Mucosa of descending colon (tissue), 3 donors: ENCODE measurements at regions not wholly inside any gene's neighbourhood (a gene's known extent, or its start where the extent isn't known, plus 50 kb on each side); places are given as distances from the start of the nearest gene placed in this dataset.

ENCODE experiments used
- ATAC-seq: fragments of 200-7000 bp; cut with Tn5 transposase; one replicate; pipeline ENCODE4 v1.9.1; 2020; ENCODE audit warnings: mild to moderate bottlenecking, moderate library complexity
- DNase-seq, 3 donors: peaks; one replicate each; pipeline ENCODE4 v3.0.0-alpha.2; 2020
- H3K36me3 ChIP-seq: fragments of 200-600 bp; one replicate; pipeline ENCODE4 v1.8.0; 2021; ENCODE audit warnings: low read depth, mild to moderate bottlenecking
- H3K4me1 ChIP-seq: fragments of 200-600 bp; one replicate; pipeline ENCODE4 v1.8.0; 2021; ENCODE audit warnings: low read depth, mild to moderate bottlenecking
- H3K4me3 ChIP-seq: fragments of 200-600 bp; one replicate; pipeline ENCODE4 v1.8.0; 2021; ENCODE audit warnings: mild to moderate bottlenecking
- H3K9me3 ChIP-seq: fragments of 200-600 bp; one replicate; pipeline ENCODE4 v1.8.0; 2021; ENCODE audit warnings: mild to moderate bottlenecking
- CTCF ChIP-seq: fragments of 200-600 bp; IDR thresholded peaks from one replicate; pipeline ENCODE4 v1.8.0; 2022; ENCODE audit warnings: antibody characterized with exemption, mild to moderate bottlenecking
- intact Hi-C, 2 donors: fragments of 100-400 bp; cut with DNase I in 1 of 2; cut with micrococcal nuclease in 1 of 2; formaldehyde crosslinking; loops; one replicate each; pipeline versions ENCODE4 v1.11.0 to v1.11.1; 2022; cut with DNase I, micrococcal nuclease
- donor health status: DM: no; HTN: no; CAD: no; lungs with moderate emphysema.
- donor health status: DM: no; HTN: no; CAD: no.
- donor health status: DM: no; HTN: yes; CAD: no.

DNA sequence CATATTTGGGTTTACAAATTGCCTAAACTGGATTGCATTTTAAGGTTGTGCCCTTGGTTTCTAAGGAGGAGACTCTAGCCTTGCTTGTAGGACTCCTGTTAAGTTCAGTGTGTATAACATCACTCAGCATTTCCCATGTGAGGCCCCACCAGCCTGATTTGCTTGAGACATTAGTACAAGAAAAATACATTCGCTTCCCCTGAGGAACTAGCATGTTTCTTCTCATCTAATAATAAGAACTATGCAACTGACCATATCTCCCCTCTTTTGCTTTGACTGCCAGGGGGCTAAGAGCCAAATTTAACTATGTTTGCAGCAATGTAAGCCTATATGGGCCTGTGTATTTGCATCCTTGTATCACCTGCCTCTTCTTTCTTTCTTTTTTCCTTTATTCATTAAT lies 737.9 kb downstream of the INHBA start:
- intact Hi-C loops, result no loop called here
- Histone ChIP-seq H3K9me3 (no peaks in the 10 kb centered on the region), H3K4me3 (no peak overlapping the region), H3K36me3 (no peaks in the 10 kb centered on the region), H3K4me1 (no peaks in the 10 kb centered on the region)
- ATAC-seq (no peak), DNase-seq (no peak)
- no peak for TF ChIP-seq CTCF

- intact Hi-C loops, result no loop called here
- Histone ChIP-seq H3K36me3 (no peaks in the 10 kb centered on the region), H3K9me3 (no peaks in the 10 kb centered on the region), H3K4me3 (no peak overlapping the region), H3K4me1 (no peaks in the 10 kb centered on the region)
- DNase-seq (no peak), ATAC-seq (no peak)
- TF ChIP-seq CTCF, result no peak
These were observed 738.3 kb downstream of the INHBA start for GRCh38 chr7:40964610-40965009.

DNA sequence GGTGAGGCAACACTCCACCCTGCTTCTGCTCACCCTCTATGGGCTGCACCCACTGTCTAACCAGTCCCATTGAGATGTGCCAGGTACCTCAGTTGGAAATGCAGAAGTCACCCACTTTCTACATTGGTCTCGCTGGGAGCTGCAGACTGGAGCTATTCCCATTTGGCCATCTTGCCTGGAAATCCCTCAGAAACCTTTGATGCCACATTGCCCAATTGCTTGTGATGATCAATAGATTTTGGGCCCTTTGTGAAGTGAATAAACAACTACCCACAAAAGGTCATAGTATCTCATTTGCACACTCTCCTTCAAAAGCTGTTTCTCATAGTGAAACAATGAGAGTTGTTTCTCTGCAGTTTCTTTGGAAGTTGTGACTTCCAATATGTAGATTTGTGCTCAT lies 742.9 kb downstream of the INHBA start:
- ATAC-seq (no peak), DNase-seq (no peak)
- no peaks in the 10 kb centered on the region for H3K9me3 ChIP-seq
- no peak for TF ChIP-seq CTCF
- H3K36me3 ChIP-seq, result no peaks in the 10 kb centered on the region
- H3K4me3 ChIP-seq, result no peak overlapping the region
- intact Hi-C loops, result no loop called here
- H3K4me1 ChIP-seq, result no peaks in the 10 kb centered on the region

GRCh38 chr7:40948239-40948638 lies 754.7 kb downstream of the INHBA start:
- DNase-seq (no peak), ATAC-seq (no peak)
- intact Hi-C loops, result no loop called here
- Histone ChIP-seq H3K4me1 (no peaks in the 10 kb centered on the region), H3K36me3 (no peaks in the 10 kb centered on the region), H3K9me3 (peaks cover 10% of the 10 kb centered on the region), H3K4me3 (no peak overlapping the region)
- TF ChIP-seq CTCF, result no peak

DNA sequence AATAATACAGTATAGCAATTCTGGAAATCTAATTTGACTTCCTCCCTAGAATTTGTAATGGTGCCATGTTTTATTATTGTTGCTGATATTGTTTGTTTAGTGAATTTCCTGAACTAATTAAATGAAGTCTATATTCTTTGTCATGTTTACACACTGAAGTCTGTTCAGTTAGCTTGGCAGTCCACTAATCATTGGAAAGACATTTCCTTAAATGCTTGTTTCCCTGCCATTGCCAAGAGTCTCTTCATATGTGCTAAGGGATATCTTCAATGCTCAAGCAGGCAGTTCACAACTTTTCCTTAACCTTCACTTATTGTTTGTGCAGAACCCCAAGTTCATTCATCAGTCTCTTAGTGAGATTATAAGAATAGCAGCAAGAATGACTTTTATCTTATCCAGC lies 755.3 kb downstream of the INHBA start:
- no peak overlapping the region for H3K4me3 ChIP-seq
- no peaks in the 10 kb centered on the region for H3K4me1 ChIP-seq
- no peaks in the 10 kb centered on the region for H3K36me3 ChIP-seq
- intact Hi-C loops, result no loop called here
- DNase-seq (no peak), ATAC-seq (no peak)
- peaks cover 10% of the 10 kb centered on the region for H3K9me3 ChIP-seq
- no peak for TF ChIP-seq CTCF

GRCh38 chr7:40946549-40946948 lies 756.3 kb downstream of the INHBA start:
- intact Hi-C loops, result no loop called here
- DNase-seq, result no peak
- no peaks in the 10 kb centered on the region for H3K4me1 ChIP-seq
- no peak overlapping the region for H3K4me3 ChIP-seq
- H3K9me3 ChIP-seq, result peaks cover 10% of the 10 kb centered on the region
- H3K36me3 ChIP-seq, result no peaks in the 10 kb centered on the region
- no peak for TF ChIP-seq CTCF
- ATAC-seq, result no peak
